NCI-H748 treated with DMSO at 0.1 percent for 48 hours (cell line): ENCODE measurements at regions not wholly inside any gene's neighbourhood (a gene's known extent, or its start where the extent isn't known, plus 50 kb on each side); places are given as distances from the start of the nearest gene placed in this dataset.
"Not testable (repeated sequence)": the region's sequence is repeated elsewhere in the genome, so short reads cannot be mapped to it uniquely, and the experiment has no call there.

Experiments
- DNase-seq: peaks from one replicate; lab custom pipeline; 2025; lab: John Stamatoyannopoulos, UW

DNA sequence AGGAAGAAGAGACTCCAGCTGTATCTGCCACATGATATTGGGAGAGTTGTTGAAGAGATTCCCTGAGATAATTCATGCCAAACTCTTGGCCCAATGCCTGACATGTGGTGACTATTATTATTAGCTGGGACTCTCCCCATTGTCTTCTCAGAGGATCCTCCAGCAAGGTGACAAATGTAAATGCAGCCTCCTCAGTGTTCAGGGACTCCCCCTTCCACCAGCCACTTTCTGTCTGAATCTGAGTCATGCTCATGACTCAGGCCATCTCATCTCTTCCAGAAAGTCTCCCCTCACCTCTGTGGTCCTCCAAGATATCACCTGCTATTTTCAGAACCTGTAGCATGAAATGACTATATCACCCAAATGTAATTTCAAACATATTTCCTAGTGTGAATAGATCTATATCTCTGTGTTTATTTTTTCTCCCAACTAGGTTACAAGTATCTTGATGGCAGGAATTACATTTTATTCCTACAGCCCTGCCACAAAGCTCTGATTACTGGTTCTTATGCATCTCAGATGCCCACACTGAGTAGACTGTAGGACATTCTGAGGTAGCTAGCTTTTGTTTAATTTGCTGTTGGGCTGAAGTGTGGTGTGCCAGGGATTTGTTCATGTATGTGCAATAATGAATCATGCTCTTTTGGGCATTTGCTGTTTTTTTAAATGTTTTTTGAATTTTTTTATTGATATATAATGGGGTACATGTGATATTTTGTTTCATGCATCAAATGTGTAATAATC is 126.6 kb upstream of the IL12B start:
- no peak for DNase-seq

GRCh38 chr5:159458217-159458711 is 128.0 kb upstream of the IL12B start:
- DNase-seq = no peak

DNA sequence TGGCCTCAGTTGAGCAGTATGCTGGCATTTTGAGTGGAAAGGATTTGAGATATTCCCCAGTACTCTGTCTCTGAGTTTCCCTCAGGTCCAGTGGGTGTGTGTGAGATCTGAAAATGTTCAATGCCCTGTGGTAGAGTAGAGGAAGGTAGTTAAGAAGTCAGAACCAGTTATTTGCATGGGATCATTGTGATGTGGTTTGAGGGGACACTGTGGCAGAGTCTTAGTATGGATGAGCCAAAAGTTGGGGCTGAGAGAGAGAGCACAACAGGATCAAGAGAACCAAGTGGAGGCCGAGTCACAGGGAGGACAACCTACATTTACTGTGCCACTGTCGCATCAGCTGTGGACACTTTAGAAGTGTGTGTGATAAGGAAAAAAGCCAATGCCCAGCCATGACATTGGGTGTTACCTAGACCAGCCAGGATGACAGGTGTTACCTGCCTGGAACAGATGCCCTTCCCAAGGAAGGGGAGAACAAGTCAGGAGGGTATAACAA is 128.9 kb upstream of the IL12B start:
- DNase-seq = no peak

- DNase-seq = peak; percentile 35
Measured at GRCh38 chr5:159459951-159460538, 129.8 kb upstream of the IL12B start.

- DNase-seq = peak; percentile 48
Measured at GRCh38 chr5:159463590-159464321, 133.5 kb upstream of the IL12B start.

DNA sequence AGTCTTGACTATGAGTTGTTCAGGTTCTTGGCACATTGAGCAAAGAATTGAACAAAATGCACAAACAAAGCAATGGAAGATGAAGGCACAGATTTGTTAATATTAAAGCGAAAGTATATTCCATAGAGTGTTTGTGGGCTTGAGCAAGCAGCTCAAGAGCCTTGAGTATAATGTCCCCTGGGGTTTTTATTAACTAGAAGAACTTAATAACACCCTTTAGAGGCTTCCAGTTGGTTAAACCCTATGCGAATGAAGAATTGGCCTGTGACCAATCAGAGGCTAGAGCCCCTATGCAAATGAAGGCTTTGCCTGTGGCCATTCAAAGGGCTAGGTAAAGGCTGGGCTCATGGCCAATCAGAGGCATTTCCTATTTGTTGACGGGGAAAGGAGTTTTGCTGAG is 135.3 kb upstream of the IL12B start:
- no peak for DNase-seq

DNA sequence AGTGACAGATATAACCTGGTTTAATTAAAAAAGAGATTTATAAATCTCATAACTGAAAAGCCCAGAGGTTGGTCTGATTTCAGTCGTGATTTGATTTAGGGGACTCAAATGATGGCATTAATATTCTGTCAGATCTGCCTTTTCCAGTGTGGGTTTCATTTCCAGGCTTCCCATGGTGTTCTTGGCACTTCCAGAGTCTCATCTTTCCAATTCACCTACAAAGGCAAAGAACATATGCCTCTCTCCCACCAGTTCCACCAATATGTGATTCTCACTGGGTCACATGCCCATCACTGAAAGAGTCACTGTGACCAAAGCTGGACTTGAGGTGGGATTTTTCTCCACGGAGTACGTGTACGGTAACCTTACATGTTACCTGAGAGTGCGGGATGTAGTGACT is 137.4 kb upstream of the IL12B start:
- no peak for DNase-seq

- DNase-seq = no peak
Measured at GRCh38 chr5:159469496-159470372, 139.4 kb upstream of the IL12B start.

DNA sequence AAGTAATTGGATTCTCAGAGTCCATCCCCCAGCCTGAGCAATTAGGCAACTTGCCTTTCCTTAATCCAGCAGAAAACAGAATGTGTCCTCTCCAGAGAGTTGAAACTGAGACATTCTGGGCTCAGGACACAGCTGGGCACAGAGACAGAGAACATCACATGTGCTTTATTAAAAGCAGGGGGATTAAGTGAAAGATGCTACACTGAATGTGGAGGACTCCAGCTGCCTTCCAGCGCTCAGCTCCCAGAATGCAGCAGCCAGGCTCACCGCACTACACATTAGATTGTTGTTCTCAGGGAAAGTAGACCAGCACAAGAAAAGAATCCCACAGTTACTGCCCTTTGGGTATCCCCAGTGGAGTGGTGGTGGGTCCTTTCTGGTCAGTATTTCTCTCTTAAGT is 141.6 kb upstream of the IL12B start:
- DNase-seq = no peak

- no peak for DNase-seq
Measured at GRCh38 chr5:159475026-159475425, 144.7 kb upstream of the IL12B start.

- DNase-seq = no peak
Measured at GRCh38 chr5:159478950-159479349, 148.7 kb upstream of the IL12B start.

DNA sequence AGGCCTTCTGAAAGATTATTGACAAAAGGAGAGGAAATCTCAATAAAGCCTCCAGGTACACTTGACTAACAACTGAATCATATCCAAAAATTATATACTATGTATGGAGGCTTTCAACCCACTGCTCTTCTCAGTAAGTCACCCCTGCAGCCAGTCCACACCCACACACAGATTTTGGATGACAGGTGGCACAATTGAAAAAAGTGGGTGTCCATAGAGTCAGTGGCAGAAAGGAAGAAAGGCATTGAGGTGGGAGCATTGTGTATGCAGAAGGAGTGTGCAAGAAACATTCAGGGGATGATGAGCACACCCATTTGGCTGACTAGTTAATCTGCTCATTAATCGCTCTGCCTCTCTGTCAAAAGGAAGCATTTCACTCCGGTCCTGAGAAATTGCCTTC is 150.6 kb upstream of the IL12B start:
- no peak for DNase-seq

DNA sequence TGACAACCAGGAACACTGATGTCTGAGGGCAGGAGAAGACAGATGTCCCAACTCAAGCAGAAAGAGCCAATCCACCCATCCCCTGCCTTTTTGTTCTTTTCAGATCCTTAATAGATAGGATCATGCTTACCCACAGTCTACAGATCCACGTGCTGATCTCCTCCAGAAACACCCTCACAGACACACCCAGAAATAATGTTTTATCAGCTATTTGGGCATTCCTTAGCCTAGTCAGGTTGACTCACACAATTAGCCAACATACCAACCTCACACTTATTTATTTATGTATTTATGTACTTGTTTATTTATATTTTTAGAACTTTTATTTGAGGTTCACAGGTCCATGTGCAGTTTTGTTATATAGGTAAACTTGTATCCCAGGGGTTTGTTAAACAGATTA is 151.5 kb upstream of the IL12B start:
- DNase-seq = no peak

- no peak for DNase-seq
Measured at GRCh38 chr5:159486836-159487235, 156.5 kb upstream of the IL12B start.

- DNase-seq = no peak
Measured at GRCh38 chr5:159488516-159488915, 158.2 kb upstream of the IL12B start.

GRCh38 chr5:159489779-159490178 is 159.5 kb upstream of the IL12B start:
- no peak for DNase-seq

DNA sequence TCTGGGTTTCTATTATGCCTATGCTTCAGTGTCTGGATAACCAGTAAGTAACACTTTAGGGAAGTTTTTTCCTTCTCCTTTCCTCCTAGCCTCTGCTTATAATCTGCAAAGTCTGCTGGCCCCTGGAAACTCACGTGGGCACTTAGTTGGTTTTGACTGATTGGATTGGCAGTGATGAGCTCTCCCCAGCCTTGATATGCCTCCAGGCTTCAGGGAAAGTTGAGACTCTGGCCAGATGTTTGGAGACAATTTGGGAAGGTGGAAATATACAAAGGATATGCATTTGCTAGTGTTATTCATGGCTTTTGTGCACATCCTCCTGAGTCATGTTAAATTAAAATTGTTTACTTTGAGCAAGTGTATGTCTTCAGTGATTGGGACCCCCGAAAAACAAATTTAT is 160.2 kb upstream of the IL12B start:
- no peak for DNase-seq

- DNase-seq = no peak
Measured at GRCh38 chr5:159493696-159494095, 163.4 kb upstream of the IL12B start.

DNA sequence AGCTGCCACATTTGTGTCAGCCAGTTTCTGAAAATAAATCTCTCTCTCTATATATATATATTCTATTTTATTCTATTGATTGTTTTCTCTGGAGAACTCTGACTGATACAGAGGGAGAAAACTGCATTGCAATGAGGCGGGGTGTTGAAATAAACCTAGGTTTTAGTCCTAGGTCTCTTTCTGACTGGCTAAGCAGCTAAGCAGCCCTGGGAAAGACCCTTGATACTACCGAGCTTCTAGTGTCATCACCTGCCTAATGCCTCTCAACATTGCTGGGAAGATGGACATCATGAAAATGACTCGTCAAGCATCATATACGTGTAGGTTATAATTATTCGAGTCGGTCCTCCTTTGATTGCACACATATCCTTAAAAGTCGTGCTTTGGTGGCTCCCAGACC is 166.5 kb upstream of the IL12B start:
- no peak for DNase-seq

DNA sequence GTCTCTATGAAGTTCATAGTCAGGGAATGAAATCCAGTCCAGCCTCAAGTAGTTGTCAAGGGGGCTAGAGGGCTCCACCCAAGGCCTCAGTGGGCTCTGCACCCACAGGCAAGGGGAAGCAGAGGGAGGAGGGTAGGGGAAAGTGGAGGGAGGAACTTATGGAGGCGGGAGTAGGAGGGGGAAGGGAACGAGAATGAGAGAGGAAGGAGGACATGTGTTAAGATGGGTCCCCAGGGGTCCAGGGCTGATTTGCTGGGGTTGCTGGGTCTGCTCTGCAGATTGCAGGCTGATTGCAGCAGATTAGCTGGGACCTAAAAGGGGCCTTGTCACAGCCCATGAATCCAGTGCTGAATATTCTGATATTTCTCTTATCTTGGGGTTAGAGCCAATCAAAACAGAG is 166.9 kb upstream of the IL12B start:
- DNase-seq = no peak

DNA sequence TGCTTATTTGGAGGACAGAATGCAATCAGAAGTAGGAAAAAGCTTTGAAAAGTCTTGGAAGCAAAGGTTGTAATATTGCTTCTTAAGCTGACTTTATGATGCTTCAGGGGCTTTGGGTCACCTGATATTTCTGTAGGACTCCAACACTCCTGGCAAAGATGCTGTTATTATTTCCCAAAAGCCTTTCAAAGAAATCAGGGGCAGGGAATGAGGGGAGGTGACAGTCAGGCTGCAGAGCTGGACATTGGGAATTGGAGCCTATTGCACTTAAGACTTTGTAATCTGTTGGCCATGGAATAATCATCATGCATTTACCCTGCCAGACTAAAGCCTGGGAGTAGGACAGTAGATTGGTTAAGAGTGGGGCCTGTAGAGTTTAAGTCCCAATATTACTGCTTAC is 168.3 kb upstream of the IL12B start:
- no peak for DNase-seq

- DNase-seq = not testable (repeated sequence)
Measured at GRCh38 chr5:159502116-159502515, 171.8 kb upstream of the IL12B start.
